IMR-90 (cell line): ENCODE measurements at regions not wholly inside any gene's neighbourhood (a gene's known extent, or its start where the extent isn't known, plus 50 kb on each side); places are given as distances from the start of the nearest gene placed in this dataset.

Experiments used
- BHLHE40 ChIP-seq: fragments of 150-350 bp; IDR thresholded peaks from 2 replicates; pipeline ENCODE4 v1.6.1; 2016; ENCODE audit warnings: mild to moderate bottlenecking, low read depth, low read length
- CEBPB ChIP-seq: IDR thresholded peaks from 2 replicates; pipeline ENCODE4 v1.6.1; 2012; ENCODE audit warnings: low read depth, low read length, improper control_type of control experiment
- CHD1 ChIP-seq: IDR thresholded peaks from 2 replicates; pipeline ENCODE4 v1.6.1; 2012; ENCODE audit warnings: low read depth, low read length, improper control_type of control experiment
- CTCF ChIP-seq: conservative IDR thresholded peaks from 2 replicates; pipeline ENCODE4 v1.5.1; 2012; ENCODE audit warnings: mild to moderate bottlenecking, low read depth, low read length, improper control_type of control experiment
- ELK1 ChIP-seq: fragments of 150-350 bp; IDR thresholded peaks from 2 replicates; pipeline ENCODE4 v1.6.1; 2016; ENCODE audit warnings: low read depth, mild to moderate bottlenecking, low read length, moderate library complexity, borderline replicate concordance
- MAFK ChIP-seq: IDR thresholded peaks from 2 replicates; pipeline ENCODE4 v1.6.1; 2012; ENCODE audit warnings: low read depth, low read length, improper control_type of control experiment
- MAZ ChIP-seq: IDR thresholded peaks from 2 replicates; pipeline ENCODE4 v1.6.1; 2012; ENCODE audit warnings: low read depth, mild to moderate bottlenecking, low read length, improper control_type of control experiment, moderate library complexity, borderline replicate concordance
- POLR2A ChIP-seq: IDR thresholded peaks from 2 replicates; pipeline ENCODE4 v1.6.1; 2012; ENCODE audit warnings: mild to moderate bottlenecking, low read depth, low read length
- RAD21 ChIP-seq: IDR thresholded peaks from 2 replicates; pipeline ENCODE4 v1.6.1; 2012; ENCODE audit warnings: low read length, improper control_type of control experiment
- RCOR1 ChIP-seq: IDR thresholded peaks from 2 replicates; pipeline ENCODE4 v1.6.1; 2012; ENCODE audit warnings: mild to moderate bottlenecking, low read length, improper control_type of control experiment; ENCODE audit not compliant: insufficient replicate concordance
- RFX5 ChIP-seq: IDR thresholded peaks from 2 replicates; pipeline ENCODE4 v1.8.0; 2012; ENCODE audit warnings: low read depth, mild to moderate bottlenecking, low read length, moderate library complexity
- SMC3 ChIP-seq: fragments of 150-350 bp; IDR thresholded peaks from 2 replicates; pipeline ENCODE4 v1.6.1; 2016; ENCODE audit warnings: low read depth, mild to moderate bottlenecking, antibody characterized with exemption, low read length, moderate library complexity
- USF2 ChIP-seq: fragments of 150-350 bp; IDR thresholded peaks from 2 replicates; pipeline ENCODE4 v1.6.1; 2017; ENCODE audit warnings: mild to moderate bottlenecking, antibody characterized with exemption, low read length, low read depth

GRCh38 chr4:164461901-164462300, 292.0 kb upstream of the SMIM31 start:
- TF ChIP-seq RCOR1 (no peak), CTCF (no peak), SMC3 (no peak), RAD21 (no peak), MAFK (no peak), POLR2A (no peak), USF2 (no peak), MAZ (no peak), RFX5 (no peak), CHD1 (no peak), ELK1 (no peak), CEBPB (no peak), BHLHE40 (no peak)
